GM18951 (cell line): ENCODE measurements at regions not wholly inside any gene's neighbourhood (a gene's known extent, or its start where the extent isn't known, plus 50 kb on each side); places are given as distances from the start of the nearest gene placed in this dataset.

Experiments used
- POLR2A ChIP-seq: IDR thresholded peaks from 4 replicates; pipeline ENCODE4 v1.6.1; 2011; ENCODE audit warnings: mild to moderate bottlenecking; ENCODE audit not compliant: insufficient read length, insufficient read depth; ENCODE audit errors: extremely low read depth
- in situ Hi-C: fragments of 300-500 bp; cut with MboI; formaldehyde crosslinking; loops from one replicate; pipeline ENCODE4 v1.12.0; 2022; ENCODE audit warnings: low sequenced_read_pairs, mixed read lengths, inconsistent platforms; ENCODE audit not compliant: unreplicated experiment

- in situ Hi-C loops, result no loop called here
These were observed 244.9 kb upstream of the ANKRD55 start for GRCh38 chr5:56478062-56478461.

GRCh38 chr5:56476487-56476856 is 243.3 kb upstream of the ANKRD55 start:
- no peak for TF ChIP-seq POLR2A
- in situ Hi-C loops, result no loop called here

More at GRCh38 chr5:56478062-56478461, 244.9 kb upstream of the ANKRD55 start:
- TF ChIP-seq POLR2A, result no peak

- in situ Hi-C loops, result no loop called here
- TF ChIP-seq POLR2A, result no peak
These were observed 242.8 kb upstream of the ANKRD55 start for GRCh38 chr5:56475689-56476486.

- TF ChIP-seq POLR2A, result no peak
- in situ Hi-C loops, result no loop called here
These were observed 238.6 kb upstream of the ANKRD55 start for GRCh38 chr5:56471707-56472106.

GRCh38 chr5:56470007-56470406 is 236.9 kb upstream of the ANKRD55 start:
- no peak for TF ChIP-seq POLR2A
- in situ Hi-C loops, result no loop called here

- no peak for TF ChIP-seq POLR2A
- in situ Hi-C loops, result no loop called here
These were observed 235.1 kb upstream of the ANKRD55 start for GRCh38 chr5:56468277-56468676.

GRCh38 chr5:56467176-56467717 is 234.1 kb upstream of the ANKRD55 start:
- in situ Hi-C loops, result no loop called here
- no peak for TF ChIP-seq POLR2A

GRCh38 chr5:56466136-56466816 is 233.1 kb upstream of the ANKRD55 start:
- TF ChIP-seq POLR2A, result no peak
- in situ Hi-C loops, result no loop called here

GRCh38 chr5:56465769-56466135 is 232.6 kb upstream of the ANKRD55 start:
- no peak for TF ChIP-seq POLR2A
- in situ Hi-C loops, result no loop called here

- in situ Hi-C loops, result no loop called here
- TF ChIP-seq POLR2A, result no peak
These were observed 232.0 kb upstream of the ANKRD55 start for GRCh38 chr5:56464935-56465768.

- in situ Hi-C loops, result no loop called here
- TF ChIP-seq POLR2A, result no peak
These were observed 230.9 kb upstream of the ANKRD55 start for GRCh38 chr5:56463944-56464571.

GRCh38 chr5:56461584-56461983 is 228.5 kb upstream of the ANKRD55 start:
- TF ChIP-seq POLR2A, result no peak
- in situ Hi-C loops, result no loop called here

GRCh38 chr5:56460681-56461191 is 227.6 kb upstream of the ANKRD55 start:
- in situ Hi-C loops, result no loop called here
- TF ChIP-seq POLR2A, result no peak

GRCh38 chr5:56460195-56460546 is 227.0 kb upstream of the ANKRD55 start:
- no peak for TF ChIP-seq POLR2A
- in situ Hi-C loops, result no loop called here
